ENCODE measurements at regions not wholly inside any gene's neighbourhood (a gene's known extent, or its start where the extent isn't known, plus 50 kb on each side); places are given as distances from the start of the nearest gene placed in this dataset.
"Not testable (repeated sequence)": the region's sequence is repeated elsewhere in the genome, so short reads cannot be mapped to it uniquely, and the experiment has no call there.

DNA sequence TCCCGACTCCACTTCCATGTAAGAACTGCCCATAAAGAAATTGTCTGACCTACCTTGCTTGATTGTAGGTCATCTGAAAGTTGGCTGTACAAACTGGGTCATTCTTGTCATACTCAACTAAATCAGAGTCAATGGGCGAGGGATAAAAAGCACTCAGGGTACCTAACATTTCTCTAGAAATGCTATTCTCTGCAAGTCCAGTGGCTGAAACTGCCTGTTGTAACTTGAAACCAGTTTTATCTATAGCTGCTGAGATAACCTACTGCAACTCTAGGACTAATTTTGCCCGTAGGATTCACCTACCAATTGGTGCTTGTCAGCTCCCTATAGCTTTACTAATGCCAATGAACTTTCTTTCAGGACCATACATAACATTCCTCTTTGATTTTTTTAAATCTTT, 100.1 kb upstream of the GRIN2A start (continued):
- TF ChIP-seq, protein P1, sequence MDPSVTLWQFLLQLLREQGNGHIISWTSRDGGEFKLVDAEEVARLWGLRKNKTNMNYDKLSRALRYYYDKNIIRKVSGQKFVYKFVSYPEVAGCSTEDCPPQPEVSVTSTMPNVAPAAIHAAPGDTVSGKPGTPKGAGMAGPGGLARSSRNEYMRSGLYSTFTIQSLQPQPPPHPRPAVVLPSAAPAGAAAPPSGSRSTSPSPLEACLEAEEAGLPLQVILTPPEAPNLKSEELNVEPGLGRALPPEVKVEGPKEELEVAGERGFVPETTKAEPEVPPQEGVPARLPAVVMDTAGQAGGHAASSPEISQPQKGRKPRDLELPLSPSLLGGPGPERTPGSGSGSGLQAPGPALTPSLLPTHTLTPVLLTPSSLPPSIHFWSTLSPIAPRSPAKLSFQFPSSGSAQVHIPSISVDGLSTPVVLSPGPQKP (IDR thresholded peaks at IDR 0.05; ENCODE audit: low read depth, low read length): no peak
- no peak for TF ChIP-seq MAZ (IDR thresholded peaks at IDR 0.05; ENCODE audit: borderline replicate concordance, low read depth, low read length)
- TF ChIP-seq JUNB (IDR thresholded peaks at IDR 0.05): no peak

DNA sequence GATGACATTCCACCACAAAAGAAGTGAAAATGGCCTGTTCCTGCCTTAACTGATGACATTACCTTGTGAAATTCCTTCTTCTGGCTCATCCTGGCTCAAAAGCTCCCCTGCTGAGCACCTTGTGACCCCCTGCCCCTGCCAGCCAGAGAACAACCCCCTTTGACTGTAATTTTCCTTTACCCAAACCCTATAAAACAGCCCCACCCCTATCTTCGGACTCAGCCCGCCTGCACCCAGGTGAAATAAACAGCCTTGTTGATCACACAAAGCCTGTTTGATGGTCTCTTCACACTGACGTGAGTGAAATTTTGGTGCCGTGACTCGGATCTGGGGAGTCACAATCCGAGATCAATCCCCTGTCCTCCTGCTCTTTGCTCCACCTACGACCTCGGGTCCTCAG, 101.0 kb upstream of the GRIN2A start:
- ATAC-seq; H3K27ac ChIP-seq; DNase-seq (ENCODE audit: low read depth in 1 of 2, low spot score in 1 of 2); H3K4me2 ChIP-seq; FAIRE-seq; CTCF ChIA-PET; H3K4me3 ChIP-seq; POLR2A ChIA-PET; H3K9me3 ChIP-seq; H3K4me1 ChIP-seq: not testable (repeated sequence)
- 51% methylated on average over 8 of the region's 8 CpGs for WGBS (ENCODE audit: missing lambda C conversion rate)

DNA sequence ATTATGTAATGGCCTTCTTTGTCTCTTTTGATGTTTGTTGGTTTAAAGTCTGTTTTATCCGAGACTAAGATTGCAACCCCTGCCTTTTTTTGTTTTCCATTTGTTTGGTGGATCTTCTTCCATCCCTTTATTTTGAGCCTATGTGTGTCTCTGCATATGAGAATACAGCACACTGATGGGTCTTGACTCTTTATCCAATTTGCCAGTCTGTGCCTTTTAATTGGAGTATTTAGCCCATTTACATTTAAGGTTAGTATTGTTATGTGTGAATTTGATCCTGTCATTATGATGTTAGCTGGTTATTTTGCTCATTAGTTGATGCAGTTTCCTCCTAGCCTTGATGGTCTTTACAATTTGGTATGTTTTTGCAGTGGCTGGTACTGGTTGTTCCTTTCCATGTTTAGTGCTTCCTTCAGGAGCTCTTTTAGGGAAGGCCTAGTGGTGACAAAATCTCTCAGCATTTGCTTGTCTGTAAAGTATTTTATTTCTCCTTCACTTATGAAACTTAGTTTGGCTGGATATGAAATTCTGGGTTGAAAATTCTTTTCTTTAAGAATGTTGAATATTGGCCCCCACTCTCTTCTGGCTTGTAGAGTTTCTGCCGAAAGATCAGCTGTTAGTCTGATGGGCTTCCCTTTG, 95.3 kb upstream of the ATF7IP2 start:
- POLR2A ChIA-PET: not testable (repeated sequence)

DNA sequence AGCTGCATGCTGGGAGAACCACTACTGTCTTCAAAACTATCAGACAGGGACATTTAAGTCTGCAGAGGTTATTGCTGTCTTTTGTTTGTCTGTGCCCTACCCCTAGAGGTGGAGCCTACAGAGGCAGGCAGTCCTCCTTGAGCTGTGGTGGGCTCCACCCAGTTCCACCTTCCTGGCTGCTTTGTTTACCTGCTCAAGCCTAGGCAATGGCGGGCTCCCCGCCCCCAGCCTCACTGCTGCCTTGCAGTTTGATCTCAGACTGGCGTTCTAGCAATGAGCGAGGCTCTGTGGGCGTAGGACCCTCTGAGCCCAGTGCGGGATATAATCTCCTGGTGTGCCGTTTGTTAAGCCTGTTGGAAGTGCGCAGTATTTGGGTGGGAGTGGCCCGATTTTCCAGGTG, 93.7 kb upstream of the ATF7IP2 start:
- ATAC-seq; CTCF ChIA-PET; H3K4me1 ChIP-seq; POLR2A ChIA-PET; H3K4me3 ChIP-seq; H3K9me3 ChIP-seq; FAIRE-seq; H3K4me2 ChIP-seq; DNase-seq (ENCODE audit: low read depth in 1 of 2, low spot score in 1 of 2); H3K27ac ChIP-seq: not testable (repeated sequence)
- 40% methylated on average over 7 of the region's 9 CpGs for WGBS (ENCODE audit: missing lambda C conversion rate)

More for the DNA sequence above, 95.3 kb upstream of the ATF7IP2 start:
- H3K4me2 ChIP-seq; H3K9me3 ChIP-seq; H3K4me1 ChIP-seq; ATAC-seq; H3K27ac ChIP-seq; CTCF ChIA-PET; DNase-seq (ENCODE audit: low read depth in 1 of 2, low spot score in 1 of 2); H3K4me3 ChIP-seq; FAIRE-seq: not testable (repeated sequence)
- WGBS (ENCODE audit: missing lambda C conversion rate): 23% methylated on average over 2 of the region's 2 CpGs

DNA sequence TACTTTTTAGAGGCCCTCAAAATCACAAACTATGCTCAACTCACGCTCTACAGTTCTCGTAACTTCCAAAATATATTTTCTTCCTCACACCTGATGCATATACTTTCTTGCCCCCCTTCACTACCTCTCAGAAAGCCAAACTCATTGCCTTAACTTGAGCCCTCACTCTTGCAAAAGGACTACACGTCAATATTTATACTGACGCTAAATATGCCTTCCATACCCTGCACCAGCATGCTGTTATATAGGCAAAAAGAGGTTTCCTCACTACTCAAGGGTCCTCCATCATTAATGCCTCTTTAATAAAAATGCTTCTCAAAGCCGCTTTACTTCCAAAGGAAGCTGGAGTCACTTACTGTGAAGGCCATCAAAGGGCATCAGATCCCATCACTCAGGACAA, 92.9 kb upstream of the ATF7IP2 start:
- H3K4me3 ChIP-seq; ATAC-seq; POLR2A ChIA-PET; H3K4me2 ChIP-seq; DNase-seq (ENCODE audit: low read depth in 1 of 2, low spot score in 1 of 2); FAIRE-seq; H3K27ac ChIP-seq; H3K9me3 ChIP-seq; H3K4me1 ChIP-seq; CTCF ChIA-PET: not testable (repeated sequence)
- 43% methylated on average over 5 of the region's 5 CpGs for WGBS (ENCODE audit: missing lambda C conversion rate)

DNA sequence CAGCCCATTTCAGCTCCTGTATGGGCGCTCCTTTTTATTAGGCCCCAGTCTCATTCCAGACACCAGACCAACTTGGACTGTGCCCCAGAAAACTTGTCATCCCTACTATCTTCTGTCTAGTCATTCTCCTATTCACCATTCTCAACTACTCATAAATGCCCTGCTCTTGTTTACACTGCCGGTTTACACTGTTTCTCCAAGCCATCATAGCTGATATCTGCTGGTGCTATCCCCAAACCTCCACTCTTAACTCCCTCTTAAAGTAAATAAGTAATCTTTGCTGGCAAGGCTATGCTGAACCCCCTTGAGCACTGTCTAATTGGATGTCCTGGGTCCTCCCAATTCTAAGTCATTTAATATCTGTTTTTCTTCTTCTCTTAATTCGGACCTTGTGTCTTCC, 91.7 kb upstream of the ATF7IP2 start:
- H3K4me1 ChIP-seq; FAIRE-seq; ATAC-seq; H3K4me2 ChIP-seq; POLR2A ChIA-PET; H3K27ac ChIP-seq; DNase-seq (ENCODE audit: low read depth in 1 of 2, low spot score in 1 of 2); H3K4me3 ChIP-seq; H3K9me3 ChIP-seq: not testable (repeated sequence)
- WGBS (ENCODE audit: missing lambda C conversion rate): 19% methylated on average over 3 of the region's 3 CpGs
- CTCF ChIA-PET: interaction anchor here (0.9 kb wide), 1 partner anchor 22 kb away, joined by 3 read pairs; no protein-coding TSS in a partner anchor

DNA sequence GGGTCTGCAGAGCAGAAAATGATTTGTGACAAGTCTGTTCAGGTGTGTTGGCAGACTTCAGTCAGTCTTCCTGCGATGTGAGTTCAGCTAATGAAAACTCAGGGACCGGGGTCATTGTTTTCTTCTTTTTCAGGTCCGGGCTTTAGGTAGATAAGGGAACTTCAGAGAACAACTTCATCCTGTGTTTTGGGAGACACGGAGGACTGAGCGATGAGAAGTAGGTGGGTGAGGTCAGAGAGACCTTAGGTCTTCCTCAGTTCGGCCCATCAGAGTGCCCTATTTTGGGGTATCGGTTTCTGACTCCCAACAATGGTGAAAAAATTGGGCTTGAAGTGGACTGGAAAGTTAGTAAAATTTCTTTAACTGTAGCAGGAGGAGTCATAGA, 88.9 kb upstream of the ATF7IP2 start:
- Histone ChIP-seq H3K9me3 (no peaks in the 10 kb centered on the region), H3K4me2 (no peak overlapping the region), H3K27ac (no peak overlapping the region), H3K4me1 (no peaks in the 10 kb centered on the region), H3K4me3 (no peak overlapping the region)
- FAIRE-seq (no peak), ATAC-seq (no peak), DNase-seq (ENCODE audit: low read depth in 1 of 2, low spot score in 1 of 2) (no peak)
- POLR2A ChIA-PET: no interaction called here
- 49% methylated on average over 7 of the region's 7 CpGs for WGBS (ENCODE audit: missing lambda C conversion rate)
- CTCF ChIA-PET: interaction anchor here (0.6 kb wide), 1 partner anchor 17 kb away, joined by 4 read pairs; no protein-coding TSS in a partner anchor
- TF ChIP-seq, protein P2, sequence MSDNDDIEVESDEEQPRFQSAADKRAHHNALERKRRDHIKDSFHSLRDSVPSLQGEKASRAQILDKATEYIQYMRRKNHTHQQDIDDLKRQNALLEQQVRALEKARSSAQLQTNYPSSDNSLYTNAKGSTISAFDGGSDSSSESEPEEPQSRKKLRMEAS (IDR thresholded peaks at IDR 0.05): no peak
- no peak for TF ChIP-seq ESRRA (IDR thresholded peaks at IDR 0.05; ENCODE audit: borderline replicate concordance, low read length)
- TF ChIP-seq CBX2 (IDR thresholded peaks at IDR 0.05; ENCODE audit: borderline replicate concordance, low read depth): no peak
- no peak for TF ChIP-seq EHMT2 (IDR thresholded peaks at IDR 0.05; ENCODE audit: low read depth)
- TF ChIP-seq, protein P3, sequence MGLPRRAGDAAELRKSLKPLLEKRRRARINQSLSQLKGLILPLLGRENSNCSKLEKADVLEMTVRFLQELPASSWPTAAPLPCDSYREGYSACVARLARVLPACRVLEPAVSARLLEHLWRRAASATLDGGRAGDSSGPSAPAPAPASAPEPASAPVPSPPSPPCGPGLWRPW (IDR thresholded peaks at IDR 0.05): no peak
- no peak for TF ChIP-seq FOXS1 (CRISPR knock-in tag; IDR thresholded peaks at IDR 0.05)
- TF ChIP-seq NFE2L2 (conservative IDR thresholded peaks at IDR 0.05; ENCODE audit: low read length): no peak
- TF ChIP-seq NR3C1 (IDR thresholded peaks at IDR 0.05): no peak
